KG1 (cell line): ENCODE measurements at regions not wholly inside any gene's neighbourhood (a gene's known extent, or its start where the extent isn't known, plus 50 kb on each side); places are given as distances from the start of the nearest gene placed in this dataset.
"Not testable (repeated sequence)": the region's sequence is repeated elsewhere in the genome, so short reads cannot be mapped to it uniquely, and the experiment has no call there.

ENCODE experiments used
- DNase-seq: peaks from one replicate; lab custom pipeline; 2025; lab: John Stamatoyannopoulos, UW

DNA sequence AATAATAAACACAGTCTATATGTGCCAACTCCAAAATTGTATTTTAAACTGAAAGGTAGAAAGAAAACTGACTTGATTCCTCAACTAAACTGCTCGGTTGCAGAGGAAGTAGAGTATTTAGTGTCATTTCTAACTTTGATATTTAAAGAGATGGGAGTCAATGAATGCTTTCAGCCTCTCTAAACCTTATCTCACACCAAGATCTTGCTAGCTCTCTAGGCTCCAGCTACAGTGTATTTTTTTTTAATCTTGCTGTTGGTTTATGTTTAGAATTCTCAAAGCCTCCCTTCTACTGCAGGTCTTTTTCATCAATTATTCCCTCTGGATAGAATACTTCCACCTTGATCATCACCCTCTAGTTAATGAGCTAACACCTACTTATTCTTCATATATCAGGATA, 419.4 kb upstream of the ZNF462 start:
- DNase-seq: no peak

DNA sequence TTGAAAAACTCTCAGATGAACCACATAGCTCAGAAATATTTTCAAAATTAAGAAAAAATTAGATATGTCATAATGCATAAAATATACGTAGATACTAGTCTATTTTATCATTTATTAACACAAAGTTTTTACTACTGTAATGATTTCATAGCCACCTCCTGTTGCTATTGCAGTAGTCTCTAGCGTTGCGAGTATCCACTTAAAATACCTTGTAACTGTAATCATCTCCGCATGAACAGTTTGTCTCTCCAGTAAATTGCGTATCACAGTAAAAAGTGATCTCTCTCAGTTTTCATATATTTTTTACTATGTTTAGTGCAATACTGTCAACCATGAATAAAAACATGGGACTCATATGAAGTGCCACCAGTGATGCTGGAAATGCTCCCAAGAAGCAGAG, 417.9 kb upstream of the ZNF462 start:
- DNase-seq: no peak

- no peak for DNase-seq
Observed at GRCh38 chr9:106449336-106449927, 413.5 kb upstream of the ZNF462 start.

GRCh38 chr9:106450549-106450948, 412.4 kb upstream of the ZNF462 start:
- DNase-seq: no peak

GRCh38 chr9:106451223-106451622, 411.7 kb upstream of the ZNF462 start:
- no peak for DNase-seq

GRCh38 chr9:106456581-106456980, 406.4 kb upstream of the ZNF462 start:
- no peak for DNase-seq

GRCh38 chr9:106467113-106467864, 395.7 kb upstream of the ZNF462 start:
- DNase-seq: no peak

GRCh38 chr9:106467865-106468164, 395.2 kb upstream of the ZNF462 start:
- no peak for DNase-seq

DNA sequence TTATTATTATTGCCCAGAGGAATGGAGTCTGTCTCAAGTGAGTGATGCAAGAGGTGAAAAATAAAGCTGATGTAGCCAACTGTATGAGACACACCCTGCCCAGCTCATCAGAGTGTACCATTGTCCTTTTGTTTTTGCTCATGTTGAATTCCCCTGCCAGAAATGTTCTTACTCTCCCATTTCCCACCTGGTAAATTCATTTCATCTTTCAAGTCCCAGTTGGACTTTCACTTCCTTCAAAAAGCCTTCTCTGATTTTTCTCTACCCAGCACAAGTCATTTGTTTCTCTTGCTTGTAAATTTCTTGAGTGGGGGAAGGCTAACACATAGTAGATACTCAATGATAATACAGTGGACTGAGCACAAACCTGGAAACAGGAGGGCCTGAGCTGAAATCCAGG, 394.5 kb upstream of the ZNF462 start:
- no peak for DNase-seq

GRCh38 chr9:106478312-106478711, 384.7 kb upstream of the ZNF462 start:
- no peak for DNase-seq

- DNase-seq: no peak
Observed at GRCh38 chr9:106478727-106479126, 384.2 kb upstream of the ZNF462 start.

DNA sequence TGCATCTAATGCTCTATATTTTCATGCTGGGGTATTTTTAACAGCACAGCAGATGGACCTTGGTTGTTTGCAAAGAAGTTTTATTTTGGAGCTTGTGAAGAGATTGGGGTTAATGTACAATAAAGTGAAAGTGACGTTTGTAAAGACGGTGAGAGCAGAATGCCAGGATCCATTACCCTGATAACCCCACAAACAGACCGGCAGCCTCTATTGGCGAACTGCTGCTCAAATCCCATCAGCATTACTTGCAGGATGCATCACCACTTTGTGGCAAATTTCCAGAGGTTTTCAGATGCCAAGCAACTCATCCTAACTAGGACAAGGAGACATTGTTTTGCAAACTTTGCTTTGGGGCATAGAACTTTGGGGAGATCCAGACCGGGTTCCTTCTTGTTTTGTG, 383.3 kb upstream of the ZNF462 start:
- no peak for DNase-seq

- DNase-seq: no peak
Observed at GRCh38 chr9:106481013-106481609, 381.9 kb upstream of the ZNF462 start.

DNA sequence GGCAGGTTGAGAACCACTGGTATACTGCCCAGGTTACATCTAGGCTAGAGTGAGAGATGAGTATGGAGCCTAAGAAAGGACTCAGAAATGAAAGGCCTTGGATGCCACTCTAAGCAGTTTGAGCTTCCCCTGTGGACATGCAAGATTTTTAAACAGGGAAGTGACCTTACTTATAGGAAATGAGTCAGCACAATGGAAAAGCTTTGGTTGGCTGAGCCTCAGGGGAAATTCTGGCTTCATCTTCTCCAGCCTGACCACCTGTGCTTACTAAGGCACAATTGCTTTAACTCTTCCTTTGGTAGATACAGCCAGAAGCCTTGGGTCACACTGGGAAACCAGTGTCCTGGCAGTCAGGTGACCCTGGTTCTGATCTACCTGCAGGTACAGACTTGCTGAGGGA, 380.2 kb upstream of the ZNF462 start:
- DNase-seq: no peak

DNA sequence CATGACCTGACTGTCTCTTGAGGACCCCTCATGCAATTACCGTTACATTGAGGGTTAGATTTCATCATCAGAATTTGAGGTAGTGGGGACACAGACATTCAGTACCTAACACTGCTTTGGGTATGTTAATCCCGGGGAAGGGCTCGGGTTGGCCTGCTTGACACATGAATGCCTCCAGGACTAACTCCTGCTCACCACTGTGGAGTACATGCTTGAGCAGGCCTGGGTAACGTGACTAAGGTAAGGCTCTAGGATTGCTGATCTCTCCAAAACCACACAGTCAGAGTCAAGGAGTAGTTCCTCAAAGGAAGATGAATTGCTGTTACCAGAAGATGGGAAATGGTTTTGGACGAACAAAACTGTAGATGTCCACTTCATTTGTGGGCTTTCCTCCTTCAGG, 376.3 kb upstream of the ZNF462 start:
- no peak for DNase-seq

- no peak for DNase-seq
Observed at GRCh38 chr9:106487266-106487665, 375.7 kb upstream of the ZNF462 start.

- DNase-seq: not testable (repeated sequence)
Observed at GRCh38 chr9:106492126-106492525, 370.8 kb upstream of the ZNF462 start.

DNA sequence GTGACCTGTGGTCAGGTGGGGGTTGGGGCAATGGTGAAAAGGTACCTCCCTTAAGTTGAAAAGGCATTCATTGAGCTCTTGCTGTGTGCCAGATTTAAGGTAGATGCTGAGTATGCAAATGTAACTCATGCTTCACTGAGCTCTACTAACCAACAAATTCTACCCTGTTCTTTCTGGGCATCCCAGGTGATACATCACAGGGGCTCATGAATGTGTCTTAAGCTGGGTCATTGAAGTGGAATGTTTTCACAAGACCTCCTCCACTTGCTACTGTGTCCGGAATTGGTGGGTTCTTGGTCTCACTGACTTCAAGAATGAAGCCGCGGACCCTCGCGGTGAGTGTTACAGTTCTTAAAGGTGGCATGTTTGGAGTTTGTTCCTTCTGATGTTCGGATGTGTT, 362.8 kb upstream of the ZNF462 start:
- no peak for DNase-seq

- DNase-seq: not testable (repeated sequence)
Observed at GRCh38 chr9:106501210-106501609, 361.8 kb upstream of the ZNF462 start.

DNA sequence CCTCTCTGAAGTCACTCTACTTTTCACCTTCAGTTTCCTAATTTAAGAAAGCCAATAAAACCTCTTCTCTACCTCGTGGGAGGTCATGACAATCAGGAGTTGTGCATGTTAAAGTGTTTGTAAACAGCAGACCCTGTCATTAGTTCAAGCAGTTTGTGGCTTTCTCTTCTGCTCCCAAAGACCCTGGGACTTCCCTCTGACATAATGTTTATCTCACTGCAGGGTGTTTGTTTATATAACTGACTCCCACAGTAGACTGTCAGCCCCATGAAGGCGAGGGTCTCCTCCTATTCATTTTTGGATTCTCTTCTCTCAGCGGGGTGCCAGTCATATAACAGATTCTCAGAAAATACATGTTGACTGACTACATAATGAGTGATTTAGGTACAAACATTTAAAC, 360.0 kb upstream of the ZNF462 start:
- no peak for DNase-seq

DNA sequence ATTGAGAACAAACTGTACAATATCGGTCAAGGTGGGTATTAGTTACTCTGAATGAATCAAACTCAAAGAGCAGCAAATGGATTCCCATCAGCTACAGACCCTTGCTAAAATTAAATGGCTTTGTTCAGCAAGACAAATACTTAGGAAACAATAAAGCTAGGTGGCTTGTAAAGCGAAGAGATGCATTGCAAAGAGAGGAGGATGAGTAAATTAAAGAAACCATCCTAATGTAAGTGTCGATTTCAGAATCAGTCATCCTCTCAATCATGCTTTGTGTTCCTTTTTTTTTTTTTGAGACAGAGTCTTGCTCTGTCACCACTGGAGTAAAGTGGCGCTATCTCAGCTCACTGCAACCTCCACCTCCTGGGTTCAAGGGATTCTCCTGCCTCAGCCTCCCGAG, 359.2 kb upstream of the ZNF462 start:
- DNase-seq: no peak

DNA sequence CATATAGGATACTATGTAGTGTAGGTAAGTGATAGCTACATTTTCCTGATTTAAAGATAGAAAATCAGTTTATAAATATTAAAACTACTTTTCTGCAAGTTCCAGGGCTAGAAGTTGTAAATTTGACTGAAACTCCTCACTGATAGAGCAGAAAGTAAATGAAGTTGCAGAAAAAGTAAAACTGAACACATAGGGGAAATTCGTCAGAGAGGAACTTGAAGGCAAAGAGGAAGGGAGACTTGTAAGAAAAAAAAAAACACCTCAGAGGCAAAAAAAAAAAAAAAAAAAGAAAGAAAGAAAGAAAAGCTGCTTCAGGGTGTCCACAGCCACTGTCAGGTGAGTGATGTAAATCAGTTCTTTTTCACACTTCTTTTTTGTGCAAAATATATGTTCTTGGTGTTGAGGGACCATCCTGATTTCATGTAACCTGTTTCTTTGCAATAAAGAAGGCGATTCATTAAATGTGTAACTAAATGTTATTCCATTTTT, 336.2 kb upstream of the ZNF462 start:
- no peak for DNase-seq

GRCh38 chr9:106528158-106528557, 334.8 kb upstream of the ZNF462 start:
- no peak for DNase-seq

DNA sequence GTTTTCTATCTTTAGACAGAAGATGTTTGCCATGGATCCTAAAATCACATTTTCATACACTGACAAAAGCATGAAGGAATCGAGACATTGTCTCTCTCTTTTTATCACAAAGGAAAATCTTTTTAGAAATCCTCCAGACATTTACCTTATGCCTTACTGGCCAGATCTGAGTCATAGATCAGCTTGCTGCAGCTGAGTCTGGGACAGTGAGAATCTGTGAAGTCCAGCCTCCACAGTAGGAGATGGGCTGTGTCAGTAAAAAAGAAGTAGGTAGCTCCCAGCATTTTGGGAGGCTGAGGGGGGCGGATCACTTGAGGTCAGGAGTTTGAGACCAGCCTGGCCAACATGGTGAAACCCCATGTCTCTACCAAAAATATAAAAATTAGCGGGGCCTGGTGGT, 333.4 kb upstream of the ZNF462 start:
- no peak for DNase-seq
